IMR-90 (cell line): ENCODE measurements at regions not wholly inside any gene's neighbourhood (a gene's known extent, or its start where the extent isn't known, plus 50 kb on each side); places are given as distances from the start of the nearest gene placed in this dataset.

ENCODE experiments used
- ATAC-seq: fragments of 200-7000 bp; cut with Tn5 transposase; 2 replicates; pipeline ENCODE4 v1.9.1; 2020; ENCODE audit warnings: low read depth, mild to moderate bottlenecking, moderate library complexity
- BruUV-seq: library from RNA; stranded (reverse); fragments of 400-500 nt; replicated peaks from 2 replicates; lab custom pipeline; 2021; lab: Mats Ljungman, UMichigan
- CTCF ChIA-PET: fragments of 300-600 bp; formaldehyde crosslinking; extraction: SDS; loops from one replicate; lab custom pipeline; 2021; ENCODE audit warnings: antibody characterized with exemption; lab: Yijun Ruan, JAX
- POLR2A ChIA-PET: fragments of 300-600 bp; sonication (Branson Sonifier 250); formaldehyde crosslinking; loops from one replicate; lab custom pipeline; 2022; ENCODE audit warnings: antibody characterized with exemption; ENCODE audit not compliant: unreplicated experiment; lab: Charles Lee
- DNase-seq: peaks from one replicate; pipeline ENCODE4 v3.0.0; 2013
- H2AFZ ChIP-seq: replicated peaks from 2 replicates; pipeline ENCODE3; 2013; ENCODE audit warnings: low read length, mild to moderate bottlenecking; ENCODE audit not compliant: poor library complexity
- H2AK5ac ChIP-seq: 2 replicates; pipeline ENCODE4 v1.6.1; 2013; ENCODE audit warnings: low read depth, low read length, inconsistent platforms
- H2AK9ac ChIP-seq: replicated peaks from 2 replicates; pipeline ENCODE3; 2013; ENCODE audit warnings: mild to moderate bottlenecking, low read depth, low read length, moderate library complexity; ENCODE audit not compliant: poor library complexity
- H2BK120ac ChIP-seq: 2 replicates; pipeline ENCODE4 v1.6.1; 2013; ENCODE audit warnings: low read depth, low read length, inconsistent platforms
- H2BK15ac ChIP-seq: 3 replicates; pipeline ENCODE4 v1.6.1; 2013; ENCODE audit warnings: low read depth, low read length, inconsistent platforms
- H2BK20ac ChIP-seq: 2 replicates; pipeline ENCODE4 v1.6.1; 2013; ENCODE audit warnings: low read depth, mild to moderate bottlenecking, inconsistent platforms, low read length, moderate library complexity
- H2BK5ac ChIP-seq: 2 replicates; pipeline ENCODE4 v1.6.1; 2013; ENCODE audit warnings: mild to moderate bottlenecking, low read depth, low read length, inconsistent platforms; ENCODE audit not compliant: poor library complexity, severe bottlenecking
- H3K14ac ChIP-seq: replicated peaks from 2 replicates; pipeline ENCODE4 v1.6.1; 2013; ENCODE audit warnings: low read depth, low read length, inconsistent platforms
- H3K18ac ChIP-seq: 2 replicates; pipeline ENCODE4 v1.6.1; 2013; ENCODE audit warnings: low read depth, low read length, control low read depth
- H3K23ac ChIP-seq: 2 replicates; pipeline ENCODE4 v1.6.1; 2013; ENCODE audit warnings: low read depth, low read length, inconsistent platforms
- H3K27ac ChIP-seq: 2 replicates; pipeline ENCODE4 v1.5.1; 2013; ENCODE audit warnings: mild to moderate bottlenecking, control low read depth, low read length; ENCODE audit not compliant: insufficient read depth
- H3K27me3 ChIP-seq: 2 replicates; pipeline ENCODE4 v1.6.1; 2013; ENCODE audit warnings: low read length; ENCODE audit not compliant: control insufficient read depth, insufficient read depth
- H3K36me3 ChIP-seq: 2 replicates; pipeline ENCODE4 v1.6.1; 2013; ENCODE audit warnings: low read length, mixed read lengths; ENCODE audit not compliant: control insufficient read depth, insufficient read depth
- H3K4ac ChIP-seq: 2 replicates; pipeline ENCODE4 v1.6.1; 2013; ENCODE audit warnings: low read depth, low read length, inconsistent platforms
- H3K4me1 ChIP-seq: 2 replicates; pipeline ENCODE4 v1.6.1; 2013; ENCODE audit warnings: low read length, mixed read lengths; ENCODE audit not compliant: control insufficient read depth, insufficient read depth
- H3K4me2 ChIP-seq: 2 replicates; pipeline ENCODE4 v1.6.1; 2013; ENCODE audit warnings: low read depth, mild to moderate bottlenecking, control low read depth, low read length, moderate library complexity
- H3K4me3 ChIP-seq: 2 replicates; pipeline ENCODE4 v1.5.1; 2013; ENCODE audit warnings: low read depth, mild to moderate bottlenecking, control low read depth, low read length, moderate library complexity; ENCODE audit not compliant: insufficient read depth
- H3K56ac ChIP-seq: 2 replicates; pipeline ENCODE4 v1.6.1; 2013; ENCODE audit warnings: low read length, inconsistent platforms; ENCODE audit not compliant: insufficient read depth; ENCODE audit errors: extremely low read depth
- H3K79me1 ChIP-seq, 2 experiments: 2 replicates each; pipeline ENCODE4 v1.6.1; 2013; ENCODE audit warnings: low read length in 2 of 2, inconsistent platforms in 1 of 2, low read depth in 1 of 2
- H3K9ac ChIP-seq: 2 replicates; pipeline ENCODE4 v1.6.1; 2013; ENCODE audit warnings: low read depth, low read length, control low read depth
- H3K9me1 ChIP-seq: 2 replicates; pipeline ENCODE4 v1.6.1; 2013; ENCODE audit warnings: low read length, inconsistent platforms; ENCODE audit not compliant: insufficient read depth
- H3K9me3 ChIP-seq: 2 replicates; pipeline ENCODE4 v1.6.1; 2013; ENCODE audit warnings: low read length; ENCODE audit not compliant: control insufficient read depth, insufficient read depth
- H4K20me1 ChIP-seq: 2 replicates; pipeline ENCODE4 v1.6.1; 2013; ENCODE audit warnings: low read length, inconsistent platforms; ENCODE audit not compliant: insufficient read depth
- H4K5ac ChIP-seq: 2 replicates; pipeline ENCODE4 v1.6.1; 2013; ENCODE audit warnings: mild to moderate bottlenecking, low read depth, low read length, control low read depth
- H4K8ac ChIP-seq, 2 experiments: 2 replicates each; pipeline ENCODE4 v1.6.1; 2013; ENCODE audit warnings: low read depth in 2 of 2, low read length in 2 of 2, control low read depth in 1 of 2, inconsistent platforms in 1 of 2
- H4K91ac ChIP-seq: 2 replicates; pipeline ENCODE4 v1.6.1; 2013; ENCODE audit warnings: low read depth, low read length, inconsistent platforms; ENCODE audit not compliant: insufficient read depth
- CEBPB ChIP-seq: IDR thresholded peaks from 2 replicates; pipeline ENCODE4 v1.6.1; 2012; ENCODE audit warnings: low read depth, low read length, improper control_type of control experiment
- CHD1 ChIP-seq: IDR thresholded peaks from 2 replicates; pipeline ENCODE4 v1.6.1; 2012; ENCODE audit warnings: low read depth, low read length, improper control_type of control experiment
- NFE2L2 ChIP-seq: fragments of 150-350 bp; IDR thresholded peaks from 2 replicates; pipeline ENCODE4 v1.6.1; 2016; ENCODE audit warnings: low read depth, mild to moderate bottlenecking, low read length
- RCOR1 ChIP-seq: IDR thresholded peaks from 2 replicates; pipeline ENCODE4 v1.6.1; 2012; ENCODE audit warnings: mild to moderate bottlenecking, low read length, improper control_type of control experiment; ENCODE audit not compliant: insufficient replicate concordance
- WGBS, 2 experiments: methylation state at CpG; one replicate each; pipeline versions ENCODE4 v1.1.5 to v1.1.7; 2013; ENCODE audit warnings: missing lambda C conversion rate in 2 of 2; ENCODE audit not compliant: insufficient read length in 1 of 2; ENCODE audit errors: extremely low coverage in 2 of 2; 5-methylcytosine and 5-hydroxymethylcytosine counted together
- dilution Hi-C: fragments of 300-500 bp; cut with HindIII; formaldehyde crosslinking; loops from one replicate; pipeline ENCODE4 v1.14.3; 2018; ENCODE audit warnings: low sequenced_read_pairs; ENCODE audit not compliant: unreplicated experiment
- in situ Hi-C: fragments of 300-500 bp; cut with MboI; formaldehyde crosslinking; loops from 3 replicates; pipeline ENCODE4 v1.14.3; 2019; ENCODE audit warnings: low sequenced_read_pairs, inconsistent platforms, mixed read lengths
- intact Hi-C: fragments of 100-400 bp; cut with micrococcal nuclease; formaldehyde crosslinking; loops from 2 replicates; pipeline ENCODE4 v1.10.0; 2022
- TF ChIP-seq, protein P1 (sequence below): conservative IDR thresholded peaks from 2 replicates; pipeline ENCODE4 v1.5.1; 2012; ENCODE audit warnings: mild to moderate bottlenecking, low read depth, low read length, improper control_type of control experiment
- TF ChIP-seq, protein P2 (sequence below): fragments of 150-350 bp; IDR thresholded peaks from 2 replicates; pipeline ENCODE4 v1.6.1; 2016; ENCODE audit warnings: low read depth, mild to moderate bottlenecking, low read length, moderate library complexity, borderline replicate concordance

GRCh38 chr14:30357791-30358190 lies 201.2 kb upstream of the G2E3 start:
- Histone ChIP-seq H4K91ac (no peak overlapping the region), H2BK20ac (no peak overlapping the region), H3K36me3 (no peaks in the 10 kb centered on the region), H2BK15ac (no peak overlapping the region), H4K5ac (no peak overlapping the region), H2AFZ (no peak overlapping the region), H4K20me1 (no peaks in the 10 kb centered on the region), H3K9ac (no peak overlapping the region), H4K8ac (no peak overlapping the region), H2AK5ac (no peak overlapping the region), H3K23ac (no peak overlapping the region), H3K27ac (no peak overlapping the region), H2BK5ac (no peak overlapping the region), H3K4me1 (no peaks in the 10 kb centered on the region), H3K4me2 (no peak overlapping the region), H2AK9ac (no peak overlapping the region), H3K14ac (no peak overlapping the region), H3K79me1 (no peaks in the 10 kb centered on the region), H3K9me1 (no peaks in the 10 kb centered on the region), H3K27me3 (peaks cover 6% of the 10 kb centered on the region), H3K4me3 (no peak overlapping the region), H3K4ac (no peak overlapping the region), H3K9me3 (no peaks in the 10 kb centered on the region), H3K18ac (no peak overlapping the region), H3K56ac (no peak overlapping the region), H2BK120ac (no peak overlapping the region)
- intact Hi-C loops (no loop called here), in situ Hi-C loops (no loop called here), dilution Hi-C loops (no loop called here)
- POLR2A ChIA-PET, result no interaction called here
- TF ChIP-seq CEBPB, result no peak
- no peak for TF ChIP-seq RCOR1
- TF ChIP-seq, protein P1, sequence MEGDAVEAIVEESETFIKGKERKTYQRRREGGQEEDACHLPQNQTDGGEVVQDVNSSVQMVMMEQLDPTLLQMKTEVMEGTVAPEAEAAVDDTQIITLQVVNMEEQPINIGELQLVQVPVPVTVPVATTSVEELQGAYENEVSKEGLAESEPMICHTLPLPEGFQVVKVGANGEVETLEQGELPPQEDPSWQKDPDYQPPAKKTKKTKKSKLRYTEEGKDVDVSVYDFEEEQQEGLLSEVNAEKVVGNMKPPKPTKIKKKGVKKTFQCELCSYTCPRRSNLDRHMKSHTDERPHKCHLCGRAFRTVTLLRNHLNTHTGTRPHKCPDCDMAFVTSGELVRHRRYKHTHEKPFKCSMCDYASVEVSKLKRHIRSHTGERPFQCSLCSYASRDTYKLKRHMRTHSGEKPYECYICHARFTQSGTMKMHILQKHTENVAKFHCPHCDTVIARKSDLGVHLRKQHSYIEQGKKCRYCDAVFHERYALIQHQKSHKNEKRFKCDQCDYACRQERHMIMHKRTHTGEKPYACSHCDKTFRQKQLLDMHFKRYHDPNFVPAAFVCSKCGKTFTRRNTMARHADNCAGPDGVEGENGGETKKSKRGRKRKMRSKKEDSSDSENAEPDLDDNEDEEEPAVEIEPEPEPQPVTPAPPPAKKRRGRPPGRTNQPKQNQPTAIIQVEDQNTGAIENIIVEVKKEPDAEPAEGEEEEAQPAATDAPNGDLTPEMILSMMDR, result no peak
- TF ChIP-seq, protein P2, sequence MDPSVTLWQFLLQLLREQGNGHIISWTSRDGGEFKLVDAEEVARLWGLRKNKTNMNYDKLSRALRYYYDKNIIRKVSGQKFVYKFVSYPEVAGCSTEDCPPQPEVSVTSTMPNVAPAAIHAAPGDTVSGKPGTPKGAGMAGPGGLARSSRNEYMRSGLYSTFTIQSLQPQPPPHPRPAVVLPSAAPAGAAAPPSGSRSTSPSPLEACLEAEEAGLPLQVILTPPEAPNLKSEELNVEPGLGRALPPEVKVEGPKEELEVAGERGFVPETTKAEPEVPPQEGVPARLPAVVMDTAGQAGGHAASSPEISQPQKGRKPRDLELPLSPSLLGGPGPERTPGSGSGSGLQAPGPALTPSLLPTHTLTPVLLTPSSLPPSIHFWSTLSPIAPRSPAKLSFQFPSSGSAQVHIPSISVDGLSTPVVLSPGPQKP, result no peak
- no peak for TF ChIP-seq CHD1
- TF ChIP-seq NFE2L2, result no peak
- BruUV-seq, result no TSS peak
- ATAC-seq (no peak), DNase-seq (no peak)
- WGBS, 2 experiments, result 69% methylated on average over 5 of the region's 8 CpGs; no CpG with 5 or more reads in 1 of the 2 experiments
- CTCF ChIA-PET, result no interaction called here
